Stimulated activated CD4-positive, alpha-beta T cell treated with anti-CD3 and anti-CD28 coated beads, Interleukin-15, amount 100 ng/mL, for 48 hours (primary cell): ENCODE measurements at regions not wholly inside any gene's neighbourhood (a gene's known extent, or its start where the extent isn't known, plus 50 kb on each side); places are given as distances from the start of the nearest gene placed in this dataset.
"Not testable (repeated sequence)": the region's sequence is repeated elsewhere in the genome, so short reads cannot be mapped to it uniquely, and the experiment has no call there.

Source experiments
- DNase-seq, 2 donors: peaks; one replicate each; pipeline ENCODE4 v3.0.0-alpha.2; 2020; ENCODE audit warnings: low read depth in 2 of 2

DNA sequence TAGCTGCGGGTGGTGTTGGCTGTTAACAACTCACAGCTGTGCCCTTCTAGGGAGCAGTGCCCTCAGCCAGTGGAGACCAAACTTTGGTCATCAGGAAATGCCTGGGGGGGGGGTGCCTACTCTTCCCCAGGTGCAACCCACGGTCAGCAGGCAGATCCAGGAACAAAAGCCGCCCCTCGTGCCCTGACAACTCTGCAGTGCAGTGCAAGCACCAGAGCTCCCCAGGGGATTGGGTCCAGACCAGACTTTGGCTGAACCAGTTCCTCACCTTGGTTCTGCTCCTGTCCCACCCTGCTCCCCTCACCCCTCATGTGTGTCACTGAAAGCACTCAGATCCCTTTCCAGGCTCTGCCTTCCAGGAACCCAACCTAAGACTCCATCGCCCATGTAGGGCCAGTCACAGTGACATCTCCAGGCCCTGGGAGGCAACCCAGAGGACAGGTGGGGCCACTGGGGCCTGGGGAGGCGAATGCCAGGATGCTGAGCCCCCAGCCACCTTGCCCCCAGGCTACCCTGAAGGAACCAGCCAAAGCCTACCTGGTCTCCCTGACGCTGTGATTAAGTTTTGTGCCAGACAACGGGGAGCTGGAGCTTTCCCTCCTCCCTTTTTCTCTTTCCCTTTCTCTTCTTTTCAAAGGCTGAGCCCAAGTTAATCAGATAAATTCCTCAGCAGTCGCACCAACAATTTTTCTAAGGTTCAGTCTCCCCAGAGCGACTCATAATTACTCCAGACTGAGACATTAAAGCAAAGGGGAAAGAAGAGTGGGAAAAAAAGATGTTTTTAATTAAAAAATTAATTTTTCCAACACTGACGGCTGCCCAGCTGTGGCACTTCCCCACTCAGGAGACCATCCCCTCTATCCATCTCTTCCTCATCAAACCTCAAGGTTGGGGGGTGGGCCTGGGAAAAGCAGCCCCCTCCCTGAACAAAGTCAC, 207.5 kb upstream of the LINGO1 start:
- DNase-seq, result no peak

DNA sequence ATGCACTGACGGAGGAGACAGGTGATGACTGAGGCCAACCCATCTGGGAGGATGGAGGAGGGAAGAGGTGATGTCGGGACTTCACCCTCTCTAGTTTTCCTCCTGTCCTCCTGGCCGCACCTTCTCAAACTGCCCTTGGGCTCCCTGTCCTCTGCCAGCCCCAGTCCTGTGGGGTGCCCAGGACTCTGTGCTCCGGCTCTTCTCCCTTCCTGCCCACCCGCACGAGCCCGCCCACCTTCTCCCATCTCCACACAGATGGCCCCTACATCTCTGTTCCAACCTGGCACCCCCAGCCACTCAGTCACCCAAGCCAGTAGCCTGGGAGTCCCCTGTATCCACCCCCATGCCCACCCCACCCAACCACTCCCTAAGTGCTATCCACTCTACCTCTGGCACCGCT, 206.7 kb upstream of the LINGO1 start:
- no peak for DNase-seq

DNA sequence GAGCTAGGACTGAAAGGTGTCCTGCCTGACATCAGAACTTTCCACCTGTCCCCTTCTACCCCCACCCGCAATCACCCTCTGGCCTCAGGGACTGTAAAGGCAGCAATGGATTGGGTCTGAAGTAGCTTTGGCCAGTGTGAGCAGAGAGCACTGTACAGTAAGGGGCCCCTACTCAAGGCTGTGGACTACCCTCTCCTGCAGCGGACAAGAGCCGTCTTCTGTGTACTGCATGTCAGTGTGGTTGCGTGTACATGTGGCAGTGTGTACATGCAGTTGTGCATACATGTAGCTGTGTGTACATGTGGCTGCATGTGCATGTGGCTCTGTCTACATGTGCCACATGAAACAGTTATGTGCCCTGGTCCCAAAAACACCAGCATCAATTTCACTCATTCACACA, 205.9 kb upstream of the LINGO1 start:
- DNase-seq, result no peak

DNA sequence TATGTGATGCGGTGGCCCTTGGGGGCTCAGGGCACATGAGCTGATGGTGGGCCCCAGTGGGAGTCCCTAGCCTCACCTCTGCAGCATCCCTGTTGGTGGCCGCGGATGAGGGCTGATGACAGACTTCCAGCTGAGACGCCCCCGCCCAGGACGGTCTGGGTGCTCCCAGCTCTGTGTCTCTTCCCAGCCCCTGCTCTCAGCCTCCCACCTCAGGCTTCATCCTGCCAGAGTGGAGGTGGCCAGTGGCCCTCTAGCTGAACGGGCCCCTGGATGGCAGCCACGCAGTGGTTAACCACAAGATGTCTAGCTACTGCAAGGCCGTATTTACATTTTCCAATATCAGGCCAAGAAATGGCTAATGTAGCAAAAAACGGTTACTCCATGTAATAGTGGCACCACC, 205.3 kb upstream of the LINGO1 start:
- no peak for DNase-seq

DNA sequence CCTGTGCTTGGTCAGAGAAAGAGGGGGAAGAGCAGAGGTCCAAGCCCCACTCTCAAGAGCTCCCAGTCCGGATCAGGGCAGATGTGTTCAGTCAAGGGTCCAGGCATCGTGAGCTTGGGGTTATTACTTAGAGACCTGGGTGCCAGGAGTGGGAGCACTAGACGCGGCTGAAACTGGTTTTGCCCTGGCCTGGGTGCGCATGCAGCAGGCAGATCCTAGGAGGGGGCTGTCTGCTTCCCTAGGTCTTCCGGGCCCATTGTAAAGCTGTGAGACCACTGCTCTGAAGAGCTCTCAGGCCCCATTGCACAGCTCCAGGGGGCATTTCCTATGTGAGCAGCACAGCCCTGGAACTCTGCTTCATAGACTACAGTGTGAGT, 204.9 kb upstream of the LINGO1 start:
- DNase-seq, result no peak

DNA sequence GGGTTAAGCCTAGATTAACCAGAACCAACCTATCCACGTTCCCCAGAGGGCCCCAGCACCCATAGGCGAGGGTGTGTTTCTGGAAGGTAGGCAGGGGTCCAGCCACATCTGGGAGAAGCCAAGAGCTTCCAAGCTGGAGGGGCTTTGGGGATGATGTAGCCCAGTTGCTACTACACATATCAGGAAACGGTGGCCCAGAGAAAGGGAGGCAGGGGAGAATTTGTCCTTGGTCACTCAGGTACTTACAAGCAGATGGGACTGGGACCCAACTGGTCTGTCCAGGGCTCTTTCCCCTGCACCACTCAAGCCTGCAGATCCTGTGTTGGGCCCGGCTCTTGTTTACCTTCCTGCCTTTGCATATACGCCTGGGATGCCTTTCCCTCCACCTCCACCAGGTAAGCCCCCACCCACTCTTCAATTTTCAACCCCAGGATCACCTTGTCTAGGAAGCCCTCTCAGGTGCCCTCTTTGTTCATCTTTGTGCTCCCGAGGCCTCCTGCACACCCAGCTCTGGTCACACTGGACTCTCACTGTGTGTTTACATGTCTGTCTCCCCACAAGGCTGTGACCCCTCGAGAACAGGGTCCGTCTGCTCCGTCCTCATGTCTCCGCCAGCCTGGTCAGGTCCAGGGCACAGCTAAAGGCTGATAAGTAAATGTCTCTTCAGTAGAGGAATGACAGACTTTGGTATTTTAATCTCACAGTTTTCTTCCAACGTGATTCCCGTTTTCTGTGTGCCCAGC, 204.4 kb upstream of the LINGO1 start:
- DNase-seq, result no peak

DNA sequence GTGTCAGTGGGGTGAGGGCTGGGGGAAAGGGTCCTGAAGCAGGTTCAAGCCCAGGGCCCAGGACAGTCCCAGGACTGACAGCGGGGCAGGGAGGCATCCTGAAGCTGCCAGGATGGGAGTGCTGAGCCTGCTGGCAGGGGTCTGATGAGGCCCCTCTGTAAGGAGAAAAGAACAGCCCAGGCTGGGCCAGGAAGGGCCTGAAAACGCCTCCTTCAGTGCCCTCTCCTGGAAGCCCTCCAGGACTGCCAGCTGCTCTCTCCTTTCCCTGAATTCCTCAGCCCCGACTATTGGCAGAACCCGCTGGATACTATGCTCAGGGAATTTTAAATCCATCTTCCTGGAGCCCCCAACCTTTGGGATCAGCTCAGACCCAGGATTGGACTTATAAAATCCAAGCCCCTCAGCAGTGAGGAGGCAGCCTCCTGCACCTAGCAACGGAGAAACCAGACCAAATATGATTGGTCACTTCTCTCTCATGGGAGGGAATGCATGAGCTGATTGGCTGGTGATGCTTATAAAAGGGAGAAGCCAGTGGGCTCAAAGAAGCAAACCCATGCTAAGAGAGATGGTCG, 203.5 kb upstream of the LINGO1 start:
- DNase-seq, result no peak

DNA sequence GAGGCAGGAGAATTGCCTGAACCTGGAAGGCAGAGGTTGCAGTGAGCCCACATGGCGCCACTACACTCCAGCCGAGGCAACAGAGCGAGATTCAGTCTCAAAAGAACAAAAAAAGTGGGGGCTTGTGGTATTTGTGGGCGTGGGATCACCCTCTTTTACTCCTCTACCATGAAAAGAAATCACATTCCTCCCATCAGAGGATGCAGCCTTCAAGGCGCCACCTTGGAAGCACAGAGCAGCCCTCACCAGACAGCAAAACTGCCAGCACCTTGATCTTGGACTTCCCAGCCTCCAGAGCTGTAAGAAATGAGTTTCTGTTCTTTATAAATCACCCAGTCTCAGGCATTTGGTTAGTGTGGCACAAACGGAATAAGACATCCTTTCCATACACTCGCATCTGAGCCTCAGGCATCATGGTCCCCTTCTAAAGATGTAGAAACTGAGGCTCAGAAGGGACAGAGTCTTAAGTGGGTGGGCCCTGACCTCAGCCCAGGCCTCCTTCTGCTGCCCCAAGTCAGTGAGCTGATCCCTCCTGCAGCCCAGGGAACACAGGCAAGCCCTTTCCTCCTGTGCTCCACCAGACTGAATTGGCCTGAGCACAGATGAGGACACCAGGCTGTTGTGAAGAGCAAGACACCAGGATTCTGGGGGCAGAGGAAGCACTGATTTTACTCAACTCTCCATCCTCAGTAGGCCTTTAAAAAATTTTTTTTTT, 201.7 kb upstream of the LINGO1 start:
- no peak for DNase-seq

DNA sequence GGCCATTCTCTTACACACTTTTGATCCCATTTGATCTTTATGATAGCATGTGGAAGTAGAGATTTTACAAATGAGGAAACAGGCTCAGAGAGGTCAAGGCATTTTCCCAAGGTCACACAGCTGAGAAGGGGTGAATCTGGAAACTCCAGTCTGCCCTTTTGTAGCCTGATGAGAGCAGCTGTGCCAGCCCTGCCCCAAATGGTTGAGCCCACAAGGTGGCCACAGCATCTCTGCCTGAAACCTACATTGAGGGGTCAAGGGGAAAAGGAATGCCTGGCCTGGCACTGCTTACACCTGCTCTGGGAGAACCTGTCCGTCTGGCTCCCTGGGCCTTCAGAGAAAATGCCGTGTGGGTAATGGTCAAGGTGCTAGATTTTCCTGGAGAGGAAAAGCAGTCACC, 200.2 kb upstream of the LINGO1 start:
- DNase-seq, result no peak

DNA sequence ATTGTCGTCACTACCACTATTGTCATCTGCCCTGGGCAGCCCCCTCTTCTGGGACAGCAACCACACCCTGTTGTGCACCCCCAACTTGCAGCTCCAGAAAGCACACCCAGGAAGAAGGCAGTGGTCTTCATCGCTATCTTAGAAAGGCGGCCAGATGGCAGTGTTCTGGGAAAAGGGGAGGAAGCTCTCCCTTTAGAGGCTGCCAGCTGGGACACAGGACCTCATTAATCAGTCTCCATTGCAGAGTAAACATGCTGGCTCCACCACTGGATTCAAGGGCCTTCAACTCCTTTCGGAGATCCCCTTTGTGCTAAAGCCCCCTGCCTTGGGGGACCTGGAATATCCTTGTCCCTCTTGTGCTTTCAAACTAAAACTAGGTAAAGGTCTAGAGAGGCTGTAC, 199.3 kb upstream of the LINGO1 start:
- DNase-seq, result no peak

DNA sequence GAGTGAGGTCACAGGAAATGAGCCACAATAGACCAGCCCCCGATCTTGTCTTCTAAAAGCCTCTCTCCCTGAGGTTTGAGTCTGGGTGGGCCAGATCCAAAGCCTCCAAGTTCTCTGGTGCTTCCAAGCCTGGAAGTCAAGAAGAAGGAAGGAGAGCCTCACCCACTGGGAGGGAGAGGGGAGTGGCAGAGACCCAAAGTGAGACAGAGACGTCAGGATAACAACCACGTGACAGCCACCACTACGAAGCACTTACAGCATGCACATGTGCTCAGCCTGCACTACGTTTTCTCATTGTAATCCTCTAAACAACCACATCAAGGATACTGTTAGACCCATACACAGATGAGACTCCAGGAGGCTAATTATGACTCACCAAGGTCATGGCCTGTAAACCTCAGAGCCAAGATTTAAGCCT, 197.3 kb upstream of the LINGO1 start:
- no peak for DNase-seq

DNA sequence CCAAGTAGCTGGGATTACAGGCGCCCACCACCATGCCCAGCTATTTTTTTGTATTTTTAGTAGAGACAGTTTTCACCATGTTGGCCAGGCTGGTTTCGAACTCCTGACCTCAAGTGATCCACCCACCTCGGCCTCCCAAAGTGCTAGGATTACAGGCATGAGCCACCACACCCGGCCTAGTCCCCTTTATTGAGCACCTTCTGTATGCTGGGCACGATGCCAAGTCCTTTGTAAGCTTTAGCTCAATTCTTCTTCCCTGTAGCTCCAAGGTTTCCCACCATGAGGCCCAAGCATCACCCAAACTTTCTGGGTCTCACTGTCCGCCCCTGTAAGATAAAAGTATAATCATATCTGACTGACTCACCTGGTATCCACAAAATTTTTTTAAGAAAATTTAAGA, 196.6 kb upstream of the LINGO1 start:
- DNase-seq, result not testable (repeated sequence)

DNA sequence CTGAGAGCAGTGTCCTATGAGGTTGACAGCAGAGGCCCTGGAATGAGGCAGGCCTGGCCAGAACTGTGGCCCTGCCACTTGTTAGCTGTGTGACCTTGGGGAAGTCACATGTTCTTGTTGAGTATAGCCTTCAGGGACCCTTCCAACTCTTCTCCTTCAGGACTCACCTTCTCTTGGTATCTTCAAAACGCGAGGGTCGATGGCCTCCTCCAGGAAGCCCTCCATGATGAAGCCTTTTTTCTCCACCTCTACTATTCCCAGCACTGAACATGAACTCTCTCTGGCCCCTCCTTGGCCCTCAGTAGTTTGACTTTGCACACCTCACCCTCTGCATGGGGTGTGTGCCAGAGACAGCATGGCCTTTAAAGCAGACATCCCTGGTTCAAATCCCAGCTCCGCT, 195.1 kb upstream of the LINGO1 start:
- DNase-seq, result no peak

DNA sequence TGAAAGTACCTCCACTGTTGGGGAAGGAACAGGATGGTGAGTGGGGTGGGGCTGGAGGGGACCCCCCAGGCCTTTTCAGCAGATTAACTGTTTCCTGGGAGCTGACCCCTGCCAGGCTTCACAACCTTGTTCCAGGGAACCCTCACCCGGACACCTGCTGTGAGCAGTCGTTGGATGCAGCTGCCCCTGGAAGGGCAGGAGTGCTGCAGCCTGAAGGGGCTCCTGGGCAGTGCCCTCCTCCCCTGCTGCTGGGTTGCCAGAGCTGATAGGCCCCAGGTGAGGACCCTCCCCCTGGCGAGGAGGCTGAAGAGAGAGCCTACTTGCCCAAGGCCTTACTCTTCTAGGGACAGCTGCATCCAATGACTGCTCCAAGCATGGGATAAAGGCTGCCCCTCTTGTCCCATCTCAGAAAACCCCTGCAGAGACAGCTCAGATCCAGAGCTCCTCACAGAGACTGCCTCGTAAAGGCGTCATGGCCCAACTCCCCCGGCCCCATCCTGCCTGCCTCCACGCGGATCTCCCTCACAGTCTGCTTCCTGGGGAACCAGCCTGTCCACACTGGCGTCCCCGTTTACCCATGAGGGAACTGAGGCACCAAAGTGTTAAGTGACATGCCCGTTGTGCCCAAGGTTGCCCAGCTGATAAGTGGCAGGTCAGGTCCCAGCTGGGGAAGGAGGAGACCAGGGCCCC, 193.4 kb upstream of the LINGO1 start:
- DNase-seq, result no peak

DNA sequence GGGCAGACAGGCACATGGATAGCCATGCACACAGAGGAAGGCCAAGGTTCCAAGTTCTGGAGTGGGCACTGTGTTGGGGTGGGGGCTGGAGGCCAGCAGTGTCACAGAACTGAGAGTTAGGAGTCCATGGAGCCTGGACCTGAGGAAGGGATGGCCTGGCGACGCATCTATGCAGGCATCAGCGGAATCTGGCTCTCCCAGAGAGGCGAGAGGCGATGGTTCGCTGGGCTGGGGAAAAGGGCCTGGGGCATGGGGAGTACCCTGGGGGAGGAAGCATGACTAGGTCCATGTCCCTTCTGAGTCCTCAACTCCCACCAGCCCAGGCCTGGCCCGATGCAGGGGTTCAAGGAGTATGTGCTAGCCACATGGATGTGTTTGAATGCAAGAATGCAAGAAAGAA, 192.8 kb upstream of the LINGO1 start:
- DNase-seq, result no peak

DNA sequence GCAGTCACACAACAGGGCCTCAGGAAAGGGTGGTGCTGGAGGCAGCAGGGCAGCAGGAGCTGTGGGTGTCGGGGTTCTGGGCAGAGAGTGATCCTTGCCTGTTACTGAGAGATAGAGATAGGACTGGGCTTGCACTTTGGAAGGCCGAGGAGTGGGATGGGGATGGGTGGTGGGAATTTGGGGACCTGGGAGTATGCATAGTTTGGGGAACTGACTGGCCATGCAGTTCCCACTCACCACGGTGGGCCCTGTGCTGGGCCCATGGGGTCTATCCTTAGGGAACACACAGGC, 192.5 kb upstream of the LINGO1 start:
- DNase-seq, result no peak

DNA sequence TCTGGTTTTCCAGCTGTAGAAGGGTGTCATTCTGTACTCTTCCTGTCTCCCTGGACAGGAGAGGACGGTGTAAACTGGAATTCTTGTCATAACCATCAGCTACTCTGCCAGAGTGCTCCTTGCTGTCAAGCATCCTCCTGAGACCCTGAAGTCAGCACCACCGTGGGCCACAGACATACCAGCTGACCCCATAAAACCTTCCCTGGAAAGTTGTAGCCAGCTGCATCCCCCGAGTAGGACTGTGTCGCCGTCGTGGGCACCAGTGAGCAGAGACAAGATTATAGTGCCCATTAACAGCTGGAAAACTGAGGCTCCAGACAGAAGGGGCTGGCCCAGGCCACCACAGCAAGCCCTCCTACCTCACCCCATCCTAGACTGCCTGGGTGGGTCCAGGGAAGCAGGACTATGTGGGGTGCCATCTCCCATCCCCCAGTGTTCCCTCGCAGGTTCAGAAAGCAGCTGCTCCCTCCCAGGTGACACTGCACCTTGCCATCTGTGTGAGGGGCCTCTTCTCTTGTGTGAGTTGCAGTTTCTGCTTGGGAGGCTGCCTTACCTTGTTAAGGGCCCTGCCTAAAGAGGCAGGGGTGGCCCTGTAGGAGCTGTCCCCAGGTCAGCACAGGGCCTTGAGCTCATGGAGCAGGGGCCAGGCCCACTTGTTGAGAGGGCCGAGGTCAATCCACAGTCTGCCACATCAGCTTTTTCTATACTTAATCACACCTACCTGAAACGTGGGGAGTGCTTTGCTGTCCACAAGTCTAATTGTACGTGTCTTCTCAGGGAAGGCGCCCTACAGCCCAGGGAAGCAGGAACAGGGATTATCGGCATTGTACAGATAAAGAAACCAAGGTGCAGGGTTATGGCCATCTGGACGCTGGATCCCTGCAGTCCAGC, 191.9 kb upstream of the LINGO1 start:
- no peak for DNase-seq

DNA sequence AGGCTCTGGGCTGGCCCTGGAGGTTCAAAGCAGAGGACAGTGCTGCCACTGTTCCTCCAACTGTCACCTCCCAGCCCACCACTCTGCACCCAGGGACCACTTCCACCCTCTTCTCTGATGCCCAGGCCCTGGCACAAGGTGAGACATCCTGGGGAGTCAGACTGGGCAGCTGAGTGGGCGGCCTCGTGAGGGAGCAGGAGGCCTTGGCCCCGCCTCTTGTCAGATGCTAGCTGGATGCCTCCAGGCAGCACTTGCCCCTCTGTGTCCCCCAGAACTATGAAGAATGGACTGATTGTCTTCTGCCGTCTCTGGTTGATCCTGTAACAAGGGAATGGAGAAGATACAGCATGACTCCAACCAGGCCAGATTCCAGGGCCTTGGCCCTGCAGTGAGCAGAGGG, 191.0 kb upstream of the LINGO1 start:
- no peak for DNase-seq

DNA sequence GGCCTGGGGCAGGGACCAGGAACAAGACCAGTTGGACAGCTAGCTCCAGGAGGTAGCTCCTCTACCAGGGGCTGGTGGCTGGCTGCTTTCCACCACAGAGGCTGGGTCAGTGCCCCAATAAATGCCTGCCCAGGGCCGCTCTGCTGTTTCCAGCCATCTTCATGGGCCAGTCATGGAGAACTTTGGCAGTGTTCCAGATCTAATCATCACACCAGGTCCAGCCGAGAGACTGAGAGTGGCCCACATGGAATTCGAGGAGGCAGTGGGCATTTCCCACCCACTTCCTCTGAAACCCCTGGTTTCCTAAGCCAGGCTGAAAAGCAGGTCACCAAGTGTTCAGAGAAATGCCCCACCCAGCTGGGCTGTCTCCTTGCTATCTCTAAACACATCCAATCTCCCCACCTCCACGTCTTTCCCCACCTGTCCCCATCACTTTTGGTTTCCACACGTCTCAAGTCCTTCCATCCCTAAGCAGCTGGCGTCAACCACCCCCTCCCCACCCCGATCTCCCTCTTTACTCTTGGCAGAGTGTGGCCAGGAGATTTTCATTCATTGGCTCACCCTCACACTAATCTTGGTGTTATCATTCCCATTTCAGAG, 190.0 kb upstream of the LINGO1 start:
- no peak for DNase-seq

DNA sequence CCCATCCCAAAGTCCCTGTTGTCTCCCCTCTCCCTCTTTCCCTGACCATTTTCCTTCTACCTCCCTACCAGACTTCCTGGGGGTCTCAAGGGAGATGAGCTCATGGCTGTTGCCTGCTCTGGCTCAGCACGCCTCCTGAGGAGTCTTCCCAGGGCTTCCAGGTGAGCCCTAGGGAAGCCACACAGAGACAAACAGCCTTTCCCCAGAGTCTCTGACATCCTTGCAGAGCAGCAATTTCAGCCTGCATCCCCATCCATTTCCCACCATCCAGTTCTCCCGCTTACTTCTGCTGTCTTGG, 189.2 kb upstream of the LINGO1 start:
- DNase-seq, result no peak
